ENCODE measurements at regions not wholly inside any gene's neighbourhood (a gene's known extent, or its start where the extent isn't known, plus 50 kb on each side); places are given as distances from the start of the nearest gene placed in this dataset.

- DNase-seq (no peak), ATAC-seq (no peak)
- Histone ChIP-seq H3K27me3 (no peaks in the 10 kb centered on the region), H3K27ac (peak overlapping the region in 2 of 12 donors; percentile 22 to 37), H3K36me3 (no peaks in the 10 kb centered on the region), H3K9me3 (peaks cover 0 to 6% (median 0%) of the 10 kb centered on the region in 12 donors), H3K4me3 (no peak overlapping the region), H3K4me1 (peaks cover 0 to 6% (median 0%) of the 10 kb centered on the region in 12 donors)
- intact Hi-C loops (cut with DNase I): no loop called here
- TF ChIP-seq CTCF (IDR thresholded peaks at IDR 0.05): no peak
- no peak for TF ChIP-seq POLR2A (IDR thresholded peaks at IDR 0.05)
Observed at GRCh38 chr14:42550310-42550709, 943.6 kb downstream of the LRFN5 start.

GRCh38 chr14:42548349-42548748 is 941.7 kb downstream of the LRFN5 start:
- Histone ChIP-seq H3K9me3 (peaks cover 0 to 6% (median 0%) of the 10 kb centered on the region in 12 donors), H3K36me3 (no peaks in the 10 kb centered on the region), H3K4me3 (no peak overlapping the region), H3K4me1 (peaks cover 0 to 6% (median 0%) of the 10 kb centered on the region in 12 donors), H3K27ac (no peak overlapping the region), H3K27me3 (no peaks in the 10 kb centered on the region)
- TF ChIP-seq CTCF (IDR thresholded peaks at IDR 0.05) (no peak), POLR2A (IDR thresholded peaks at IDR 0.05) (no peak)
- DNase-seq (no peak), ATAC-seq (no peak)
- intact Hi-C loops (cut with DNase I): no loop called here

GRCh38 chr14:42545636-42546035 is 939.0 kb downstream of the LRFN5 start:
- DNase-seq (no peak), ATAC-seq (no peak)
- H3K4me1 ChIP-seq: peaks cover 0 to 6% (median 0%) of the 10 kb centered on the region in 12 donors
- H3K36me3 ChIP-seq: no peaks in the 10 kb centered on the region
- H3K4me3 ChIP-seq: no peak overlapping the region
- H3K27me3 ChIP-seq: no peaks in the 10 kb centered on the region
- no peak for TF ChIP-seq POLR2A (IDR thresholded peaks at IDR 0.05)
- TF ChIP-seq CTCF (IDR thresholded peaks at IDR 0.05): no peak
- intact Hi-C loops (cut with DNase I): no loop called here
- WGBS, 4 donors: 35 to 60% (median 49%) methylated on average over 2 of the region's 2 CpGs
- H3K9me3 ChIP-seq: peaks cover 0 to 6% (median 0%) of the 10 kb centered on the region in 12 donors
- H3K27ac ChIP-seq: no peak overlapping the region

- intact Hi-C loops (cut with DNase I): no loop called here
- Histone ChIP-seq H3K36me3 (no peaks in the 10 kb centered on the region), H3K27ac (no peak overlapping the region), H3K4me3 (no peak overlapping the region), H3K4me1 (no peaks in the 10 kb centered on the region), H3K9me3 (no peaks in the 10 kb centered on the region), H3K27me3 (no peaks in the 10 kb centered on the region)
- ATAC-seq (no peak), DNase-seq (no peak)
- no peak for TF ChIP-seq POLR2A (IDR thresholded peaks at IDR 0.05)
- no peak for TF ChIP-seq CTCF (IDR thresholded peaks at IDR 0.05)
- 52 to 64% (median 63%) methylated on average over 3 of the region's 3 CpGs for WGBS, 4 donors
Observed at GRCh38 chr14:42541535-42542001, 934.9 kb downstream of the LRFN5 start.
